Neural cell (in vitro differentiated cells): ENCODE measurements at regions not wholly inside any gene's neighbourhood (a gene's known extent, or its start where the extent isn't known, plus 50 kb on each side); places are given as distances from the start of the nearest gene placed in this dataset.

ENCODE experiments used
- H2AFZ ChIP-seq: fragments of 200-600, 300-800 bp; sonication (generic), shearing (Covaris generic); 2 replicates; pipeline ENCODE4 v1.6.0; 2014; ENCODE audit warnings: low read depth, mild to moderate bottlenecking, antibody characterized with exemption, low read length, moderate library complexity
- H3F3A ChIP-seq: fragments of 200-600 bp; shearing (Covaris generic); 2 replicates; pipeline ENCODE4 v1.6.1; 2016; ENCODE audit warnings: mild to moderate bottlenecking, moderate library complexity, mixed read lengths, antibody characterized with exemption, low read length; ENCODE audit not compliant: insufficient read depth, poor library complexity, severe bottlenecking
- H3K27ac ChIP-seq: fragments of 200-600, 300-800 bp; sonication (generic), shearing (Covaris generic); 2 replicates; pipeline ENCODE4 v1.5.1; 2014; ENCODE audit warnings: mild to moderate bottlenecking, low read length, moderate library complexity
- H3K27me3 ChIP-seq: fragments of 300-800, 200-600 bp; sonication (generic), shearing (Covaris generic); 2 replicates; pipeline ENCODE4 v1.6.0; 2014; ENCODE audit warnings: mild to moderate bottlenecking, low read depth, low read length, moderate library complexity; ENCODE audit not compliant: insufficient read depth
- H3K36me3 ChIP-seq: fragments of 300-800, 200-600 bp; sonication (generic), shearing (Covaris generic); 2 replicates; pipeline ENCODE4 v1.5.1; 2014; ENCODE audit warnings: mild to moderate bottlenecking, antibody characterized with exemption, low read length, moderate library complexity; ENCODE audit not compliant: insufficient read depth
- H3K4me2 ChIP-seq: fragments of 300-800, 200-600 bp; sonication (generic), shearing (Covaris generic); 2 replicates; pipeline ENCODE4 v1.6.0; 2014; ENCODE audit warnings: mild to moderate bottlenecking, low read length
- H3K4me3 ChIP-seq: fragments of 300-800, 200-600 bp; sonication (generic), shearing (Covaris generic); 2 replicates; pipeline ENCODE4 v1.5.1; 2014; ENCODE audit warnings: mild to moderate bottlenecking, low read length, moderate library complexity
- H3K79me2 ChIP-seq: fragments of 200-600 bp; shearing (Covaris generic); replicated peaks from 2 replicates; pipeline ENCODE4 v1.6.0; 2014; ENCODE audit warnings: mild to moderate bottlenecking, low read length, moderate library complexity; ENCODE audit not compliant: insufficient read depth
- H3K9ac ChIP-seq: fragments of 300-800, 200-600 bp; sonication (generic), shearing (Covaris generic); 2 replicates; pipeline ENCODE4 v1.6.1; 2016; ENCODE audit warnings: mild to moderate bottlenecking, low read length, mixed read lengths
- H3K9me2 ChIP-seq: fragments of 200-600 bp; shearing (Covaris generic); 2 replicates; pipeline ENCODE4 v1.6.1; 2016; ENCODE audit warnings: mild to moderate bottlenecking, low read length, mixed read lengths; ENCODE audit not compliant: insufficient read depth
- H3K9me3 ChIP-seq: fragments of 200-600, 300-800 bp; sonication (generic), shearing (Covaris generic); 2 replicates; pipeline ENCODE4 v1.6.1; 2016; ENCODE audit warnings: mild to moderate bottlenecking, mixed run types, low read length, moderate library complexity, mixed read lengths
- H4K20me1 ChIP-seq: fragments of 200-600 bp; shearing (Covaris generic); 2 replicates; pipeline ENCODE4 v1.6.1; 2016; ENCODE audit warnings: mild to moderate bottlenecking, mixed run types; ENCODE audit not compliant: insufficient read depth
- EP300 ChIP-seq: fragments of 450-650 bp; conservative IDR thresholded peaks from 2 replicates; pipeline ENCODE4 v1.6.1; 2014; ENCODE audit warnings: antibody characterized with exemption, mild to moderate bottlenecking, moderate library complexity; ENCODE audit not compliant: poor library complexity, severe bottlenecking
- EZH2 ChIP-seq: fragments of 200-600, 300-800 bp; shearing (Covaris generic), sonication (generic); IDR thresholded peaks from 2 replicates; pipeline ENCODE4 v1.6.1; 2014; ENCODE audit warnings: antibody characterized with exemption, low read length, borderline replicate concordance, mild to moderate bottlenecking; ENCODE audit not compliant: insufficient read depth, poor library complexity, severe bottlenecking
- MXI1 ChIP-seq: fragments of 450-650 bp; conservative IDR thresholded peaks from 2 replicates; pipeline ENCODE4 v1.6.1; 2014; ENCODE audit warnings: antibody characterized with exemption, mild to moderate bottlenecking; ENCODE audit not compliant: poor library complexity, severe bottlenecking
- POLR2AphosphoS5 ChIP-seq: IDR thresholded peaks from 2 replicates; pipeline ENCODE4 v1.6.1; 2012
- RAD21 ChIP-seq: fragments of 450-650 bp; conservative IDR thresholded peaks from 2 replicates; pipeline ENCODE4 v1.6.1; 2014; ENCODE audit warnings: antibody characterized with exemption, mild to moderate bottlenecking, moderate library complexity
- SMC3 ChIP-seq: fragments of 450-650 bp; conservative IDR thresholded peaks from 2 replicates; pipeline ENCODE4 v1.6.1; 2014; ENCODE audit warnings: antibody characterized with exemption, mild to moderate bottlenecking, moderate library complexity; ENCODE audit not compliant: poor library complexity
- TAF1 ChIP-seq: IDR thresholded peaks from 2 replicates; pipeline ENCODE4 v1.6.1; 2012; ENCODE audit warnings: low read depth
- TF ChIP-seq, protein P1 (sequence below): IDR thresholded peaks from 2 replicates; pipeline ENCODE4 v1.6.1; 2012; ENCODE audit warnings: borderline replicate concordance
- TF ChIP-seq, protein P2 (sequence below): fragments of 450-650 bp; IDR thresholded peaks from 2 replicates; pipeline ENCODE4 v1.5.1; 2014; ENCODE audit warnings: antibody characterized with exemption, mild to moderate bottlenecking, moderate library complexity; ENCODE audit not compliant: poor library complexity, severe bottlenecking

DNA sequence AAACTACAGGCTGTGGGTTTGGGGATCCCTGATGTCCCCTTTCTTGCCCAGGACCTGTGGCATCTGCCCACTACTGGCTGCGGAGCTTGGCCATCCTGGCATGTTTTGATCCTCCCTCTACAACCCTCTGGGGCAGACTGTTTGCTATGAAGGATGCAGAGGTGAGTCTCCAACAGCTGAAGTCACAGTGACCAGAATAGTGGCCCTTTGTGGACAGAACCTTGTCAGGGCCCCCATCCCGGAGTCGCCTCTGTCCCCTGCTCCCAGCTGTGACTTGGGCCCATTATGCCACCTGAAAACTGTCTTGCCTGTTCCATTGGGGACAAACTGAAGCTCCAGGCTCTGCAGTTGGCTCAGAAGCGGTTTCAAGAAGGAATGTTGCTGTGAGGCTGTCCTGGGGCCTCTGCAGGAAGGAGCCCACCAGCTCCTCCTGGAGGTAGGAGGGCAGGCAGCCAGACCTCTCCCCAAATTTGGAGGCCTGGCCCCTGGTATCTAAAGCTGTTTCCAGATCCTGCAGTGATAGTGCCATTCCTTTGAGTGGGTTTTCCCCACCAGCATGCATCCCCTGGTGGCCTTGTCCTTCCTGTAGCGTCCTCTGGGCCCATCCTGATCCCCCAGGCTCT, 93.3 kb downstream of the BARX1 start:
- Histone ChIP-seq H3K27me3 (no peaks in the 10 kb centered on the region), H3K9me3 (no peaks in the 10 kb centered on the region), H2AFZ (no peak overlapping the region), H4K20me1 (no peaks in the 10 kb centered on the region), H3K9ac (no peak overlapping the region), H3K27ac (no peak overlapping the region), H3K79me2 (no peaks in the 10 kb centered on the region), H3F3A (no peaks in the 10 kb centered on the region), H3K9me2 (no peaks in the 10 kb centered on the region), H3K4me3 (no peak overlapping the region), H3K36me3 (no peaks in the 10 kb centered on the region), H3K4me2 (no peak overlapping the region)
- TF ChIP-seq, protein P1, sequence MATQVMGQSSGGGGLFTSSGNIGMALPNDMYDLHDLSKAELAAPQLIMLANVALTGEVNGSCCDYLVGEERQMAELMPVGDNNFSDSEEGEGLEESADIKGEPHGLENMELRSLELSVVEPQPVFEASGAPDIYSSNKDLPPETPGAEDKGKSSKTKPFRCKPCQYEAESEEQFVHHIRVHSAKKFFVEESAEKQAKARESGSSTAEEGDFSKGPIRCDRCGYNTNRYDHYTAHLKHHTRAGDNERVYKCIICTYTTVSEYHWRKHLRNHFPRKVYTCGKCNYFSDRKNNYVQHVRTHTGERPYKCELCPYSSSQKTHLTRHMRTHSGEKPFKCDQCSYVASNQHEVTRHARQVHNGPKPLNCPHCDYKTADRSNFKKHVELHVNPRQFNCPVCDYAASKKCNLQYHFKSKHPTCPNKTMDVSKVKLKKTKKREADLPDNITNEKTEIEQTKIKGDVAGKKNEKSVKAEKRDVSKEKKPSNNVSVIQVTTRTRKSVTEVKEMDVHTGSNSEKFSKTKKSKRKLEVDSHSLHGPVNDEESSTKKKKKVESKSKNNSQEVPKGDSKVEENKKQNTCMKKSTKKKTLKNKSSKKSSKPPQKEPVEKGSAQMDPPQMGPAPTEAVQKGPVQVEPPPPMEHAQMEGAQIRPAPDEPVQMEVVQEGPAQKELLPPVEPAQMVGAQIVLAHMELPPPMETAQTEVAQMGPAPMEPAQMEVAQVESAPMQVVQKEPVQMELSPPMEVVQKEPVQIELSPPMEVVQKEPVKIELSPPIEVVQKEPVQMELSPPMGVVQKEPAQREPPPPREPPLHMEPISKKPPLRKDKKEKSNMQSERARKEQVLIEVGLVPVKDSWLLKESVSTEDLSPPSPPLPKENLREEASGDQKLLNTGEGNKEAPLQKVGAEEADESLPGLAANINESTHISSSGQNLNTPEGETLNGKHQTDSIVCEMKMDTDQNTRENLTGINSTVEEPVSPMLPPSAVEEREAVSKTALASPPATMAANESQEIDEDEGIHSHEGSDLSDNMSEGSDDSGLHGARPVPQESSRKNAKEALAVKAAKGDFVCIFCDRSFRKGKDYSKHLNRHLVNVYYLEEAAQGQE = no peak
- TF ChIP-seq, protein P2, sequence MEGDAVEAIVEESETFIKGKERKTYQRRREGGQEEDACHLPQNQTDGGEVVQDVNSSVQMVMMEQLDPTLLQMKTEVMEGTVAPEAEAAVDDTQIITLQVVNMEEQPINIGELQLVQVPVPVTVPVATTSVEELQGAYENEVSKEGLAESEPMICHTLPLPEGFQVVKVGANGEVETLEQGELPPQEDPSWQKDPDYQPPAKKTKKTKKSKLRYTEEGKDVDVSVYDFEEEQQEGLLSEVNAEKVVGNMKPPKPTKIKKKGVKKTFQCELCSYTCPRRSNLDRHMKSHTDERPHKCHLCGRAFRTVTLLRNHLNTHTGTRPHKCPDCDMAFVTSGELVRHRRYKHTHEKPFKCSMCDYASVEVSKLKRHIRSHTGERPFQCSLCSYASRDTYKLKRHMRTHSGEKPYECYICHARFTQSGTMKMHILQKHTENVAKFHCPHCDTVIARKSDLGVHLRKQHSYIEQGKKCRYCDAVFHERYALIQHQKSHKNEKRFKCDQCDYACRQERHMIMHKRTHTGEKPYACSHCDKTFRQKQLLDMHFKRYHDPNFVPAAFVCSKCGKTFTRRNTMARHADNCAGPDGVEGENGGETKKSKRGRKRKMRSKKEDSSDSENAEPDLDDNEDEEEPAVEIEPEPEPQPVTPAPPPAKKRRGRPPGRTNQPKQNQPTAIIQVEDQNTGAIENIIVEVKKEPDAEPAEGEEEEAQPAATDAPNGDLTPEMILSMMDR = no peak
- TF ChIP-seq EP300 (no peak), RAD21 (no peak), SMC3 (no peak), MXI1 (no peak), EZH2 (no peak), TAF1 (no peak), POLR2AphosphoS5 (no peak)

DNA sequence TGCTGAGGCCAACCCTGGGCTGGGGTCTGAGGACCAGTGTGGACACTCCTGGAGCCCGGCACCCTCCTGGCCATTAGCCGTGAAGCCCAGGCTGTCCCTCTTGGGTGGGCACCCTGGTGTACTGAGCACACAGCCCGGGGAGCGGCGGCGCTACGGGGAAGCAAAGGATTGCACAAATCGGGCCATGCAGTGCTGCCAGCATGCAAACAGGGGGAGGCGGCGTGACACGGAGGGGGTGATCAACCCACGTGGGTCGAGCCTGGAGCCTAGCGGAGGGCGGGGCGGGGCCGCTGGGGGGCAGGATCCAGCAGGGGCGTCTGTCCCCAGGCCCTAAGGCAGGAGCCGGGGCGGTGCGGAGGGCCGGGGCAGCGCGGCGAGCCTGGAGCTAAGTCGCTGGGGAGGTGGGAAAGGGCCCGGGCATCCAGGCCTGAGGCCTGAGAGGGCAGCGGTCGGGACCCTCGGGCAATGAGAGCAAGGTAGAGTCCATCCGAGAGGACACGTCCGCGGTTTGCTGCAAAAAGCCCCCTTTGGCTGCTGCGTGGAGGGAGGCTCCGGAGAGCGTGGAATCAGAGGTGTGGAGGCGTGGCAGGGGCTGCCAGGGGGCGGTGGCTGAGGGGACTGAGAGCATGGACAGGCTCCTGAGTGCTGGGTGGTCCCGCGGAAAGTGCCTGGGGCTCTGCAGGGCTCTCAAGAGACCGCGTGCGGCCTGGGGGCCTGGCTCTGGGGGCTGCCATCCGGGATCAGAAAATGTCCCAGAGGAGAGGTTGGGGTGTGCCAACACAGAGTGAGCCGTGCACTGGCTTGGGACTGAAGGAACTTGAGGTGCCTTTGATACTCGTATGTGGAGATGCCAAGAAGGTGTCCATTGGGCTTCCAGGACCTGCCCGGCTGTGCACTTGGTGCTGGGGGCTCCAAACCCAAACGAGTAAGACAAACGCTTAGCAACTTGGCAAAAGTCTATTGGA, 94.2 kb downstream of the BARX1 start:
- no peak overlapping the region for H3K9ac ChIP-seq
- no peaks in the 10 kb centered on the region for H3K36me3 ChIP-seq
- no peaks in the 10 kb centered on the region for H4K20me1 ChIP-seq
- no peaks in the 10 kb centered on the region for H3F3A ChIP-seq
- H3K27ac ChIP-seq = no peak overlapping the region
- no peak overlapping the region for H2AFZ ChIP-seq
- H3K4me3 ChIP-seq = no peak overlapping the region
- H3K79me2 ChIP-seq = no peaks in the 10 kb centered on the region
- TF ChIP-seq TAF1 (no peak), RAD21 (no peak), MXI1 (no peak), POLR2AphosphoS5 (no peak), EP300 (no peak), EZH2 (no peak), SMC3 (no peak)
- TF ChIP-seq, protein P1 = no peak
- TF ChIP-seq, protein P2 = no peak
- H3K4me2 ChIP-seq = no peak overlapping the region
- H3K9me2 ChIP-seq = no peaks in the 10 kb centered on the region
- no peaks in the 10 kb centered on the region for H3K27me3 ChIP-seq
- no peaks in the 10 kb centered on the region for H3K9me3 ChIP-seq
